Epithelial cell of proximal tubule (primary cell): ENCODE measurements at regions not wholly inside any gene's neighbourhood (a gene's known extent, or its start where the extent isn't known, plus 50 kb on each side); places are given as distances from the start of the nearest gene placed in this dataset.

Experiments
- DNase-seq: peaks from one replicate; pipeline ENCODE4 v3.0.0-alpha.2; 2011; ENCODE audit warnings: low read depth
- H3K4me3 ChIP-seq: 2 replicates; pipeline ENCODE4 v1.5.1; 2011; ENCODE audit warnings: low read depth, mild to moderate bottlenecking, low read length
- CTCF ChIP-seq: conservative IDR thresholded peaks from 2 replicates; pipeline ENCODE4 v1.5.1; 2012; ENCODE audit warnings: low read depth, mild to moderate bottlenecking, low read length

- no peak for TF ChIP-seq CTCF
- DNase-seq = no peak
These were observed 117.1 kb downstream of the TXNL1 start for GRCh38 chr18:56521263-56521662.

GRCh38 chr18:56517761-56518160 is 120.6 kb downstream of the TXNL1 start:
- no peak for DNase-seq
- H3K4me3 ChIP-seq = no peak overlapping the region
- TF ChIP-seq CTCF = no peak

More at GRCh38 chr18:56521263-56521662, 117.1 kb downstream of the TXNL1 start:
- no peak overlapping the region for H3K4me3 ChIP-seq

- no peak overlapping the region for H3K4me3 ChIP-seq
- TF ChIP-seq CTCF = no peak
- no peak for DNase-seq
These were observed 121.2 kb downstream of the TXNL1 start for GRCh38 chr18:56517196-56517595.

- DNase-seq = no peak
- no peak overlapping the region for H3K4me3 ChIP-seq
- TF ChIP-seq CTCF = no peak
These were observed 121.6 kb downstream of the TXNL1 start for GRCh38 chr18:56516789-56517188.

GRCh38 chr18:56515522-56515921 is 122.9 kb downstream of the TXNL1 start:
- no peak for DNase-seq
- no peak for TF ChIP-seq CTCF
- H3K4me3 ChIP-seq = no peak overlapping the region

GRCh38 chr18:56511996-56512395 is 126.4 kb downstream of the TXNL1 start:
- no peak for DNase-seq
- no peak for TF ChIP-seq CTCF
- no peak overlapping the region for H3K4me3 ChIP-seq

GRCh38 chr18:56510108-56510507 is 128.3 kb downstream of the TXNL1 start:
- TF ChIP-seq CTCF = no peak

More at GRCh38 chr18:56510108-56510507, 128.3 kb downstream of the TXNL1 start:
- no peak for DNase-seq
- H3K4me3 ChIP-seq = no peak overlapping the region
